IMR-90 (cell line): ENCODE measurements at regions not wholly inside any gene's neighbourhood (a gene's known extent, or its start where the extent isn't known, plus 50 kb on each side); places are given as distances from the start of the nearest gene placed in this dataset.

ENCODE experiments used
- ATAC-seq: fragments of 200-7000 bp; cut with Tn5 transposase; 2 replicates; pipeline ENCODE4 v1.9.1; 2020; ENCODE audit warnings: low read depth, mild to moderate bottlenecking, moderate library complexity
- BruUV-seq: library from RNA; stranded (reverse); fragments of 400-500 nt; replicated peaks from 2 replicates; lab custom pipeline; 2021; lab: Mats Ljungman, UMichigan
- CTCF ChIA-PET: fragments of 300-600 bp; formaldehyde crosslinking; extraction: SDS; loops from one replicate; lab custom pipeline; 2021; ENCODE audit warnings: antibody characterized with exemption; lab: Yijun Ruan, JAX
- POLR2A ChIA-PET: fragments of 300-600 bp; sonication (Branson Sonifier 250); formaldehyde crosslinking; loops from one replicate; lab custom pipeline; 2022; ENCODE audit warnings: antibody characterized with exemption; ENCODE audit not compliant: unreplicated experiment; lab: Charles Lee
- DNase-seq: peaks from one replicate; pipeline ENCODE4 v3.0.0; 2013
- H2AFZ ChIP-seq: replicated peaks from 2 replicates; pipeline ENCODE3; 2013; ENCODE audit warnings: low read length, mild to moderate bottlenecking; ENCODE audit not compliant: poor library complexity
- H2AK5ac ChIP-seq: 2 replicates; pipeline ENCODE4 v1.6.1; 2013; ENCODE audit warnings: low read depth, low read length, inconsistent platforms
- H2AK9ac ChIP-seq: replicated peaks from 2 replicates; pipeline ENCODE3; 2013; ENCODE audit warnings: mild to moderate bottlenecking, low read depth, low read length, moderate library complexity; ENCODE audit not compliant: poor library complexity
- H2BK120ac ChIP-seq: 2 replicates; pipeline ENCODE4 v1.6.1; 2013; ENCODE audit warnings: low read depth, low read length, inconsistent platforms
- H2BK15ac ChIP-seq: 3 replicates; pipeline ENCODE4 v1.6.1; 2013; ENCODE audit warnings: low read depth, low read length, inconsistent platforms
- H2BK20ac ChIP-seq: 2 replicates; pipeline ENCODE4 v1.6.1; 2013; ENCODE audit warnings: low read depth, mild to moderate bottlenecking, inconsistent platforms, low read length, moderate library complexity
- H2BK5ac ChIP-seq: 2 replicates; pipeline ENCODE4 v1.6.1; 2013; ENCODE audit warnings: mild to moderate bottlenecking, low read depth, low read length, inconsistent platforms; ENCODE audit not compliant: poor library complexity, severe bottlenecking
- H3K14ac ChIP-seq: replicated peaks from 2 replicates; pipeline ENCODE4 v1.6.1; 2013; ENCODE audit warnings: low read depth, low read length, inconsistent platforms
- H3K18ac ChIP-seq: 2 replicates; pipeline ENCODE4 v1.6.1; 2013; ENCODE audit warnings: low read depth, low read length, control low read depth
- H3K23ac ChIP-seq: 2 replicates; pipeline ENCODE4 v1.6.1; 2013; ENCODE audit warnings: low read depth, low read length, inconsistent platforms
- H3K27ac ChIP-seq: 2 replicates; pipeline ENCODE4 v1.5.1; 2013; ENCODE audit warnings: mild to moderate bottlenecking, control low read depth, low read length; ENCODE audit not compliant: insufficient read depth
- H3K27me3 ChIP-seq: 2 replicates; pipeline ENCODE4 v1.6.1; 2013; ENCODE audit warnings: low read length; ENCODE audit not compliant: control insufficient read depth, insufficient read depth
- H3K36me3 ChIP-seq: 2 replicates; pipeline ENCODE4 v1.6.1; 2013; ENCODE audit warnings: low read length, mixed read lengths; ENCODE audit not compliant: control insufficient read depth, insufficient read depth
- H3K4ac ChIP-seq: 2 replicates; pipeline ENCODE4 v1.6.1; 2013; ENCODE audit warnings: low read depth, low read length, inconsistent platforms
- H3K4me1 ChIP-seq: 2 replicates; pipeline ENCODE4 v1.6.1; 2013; ENCODE audit warnings: low read length, mixed read lengths; ENCODE audit not compliant: control insufficient read depth, insufficient read depth
- H3K4me2 ChIP-seq: 2 replicates; pipeline ENCODE4 v1.6.1; 2013; ENCODE audit warnings: low read depth, mild to moderate bottlenecking, control low read depth, low read length, moderate library complexity
- H3K4me3 ChIP-seq: 2 replicates; pipeline ENCODE4 v1.5.1; 2013; ENCODE audit warnings: low read depth, mild to moderate bottlenecking, control low read depth, low read length, moderate library complexity; ENCODE audit not compliant: insufficient read depth
- H3K56ac ChIP-seq: 2 replicates; pipeline ENCODE4 v1.6.1; 2013; ENCODE audit warnings: low read length, inconsistent platforms; ENCODE audit not compliant: insufficient read depth; ENCODE audit errors: extremely low read depth
- H3K79me1 ChIP-seq, 2 experiments: 2 replicates each; pipeline ENCODE4 v1.6.1; 2013; ENCODE audit warnings: low read length in 2 of 2, inconsistent platforms in 1 of 2, low read depth in 1 of 2
- H3K9ac ChIP-seq: 2 replicates; pipeline ENCODE4 v1.6.1; 2013; ENCODE audit warnings: low read depth, low read length, control low read depth
- H3K9me1 ChIP-seq: 2 replicates; pipeline ENCODE4 v1.6.1; 2013; ENCODE audit warnings: low read length, inconsistent platforms; ENCODE audit not compliant: insufficient read depth
- H3K9me3 ChIP-seq: 2 replicates; pipeline ENCODE4 v1.6.1; 2013; ENCODE audit warnings: low read length; ENCODE audit not compliant: control insufficient read depth, insufficient read depth
- H4K20me1 ChIP-seq: 2 replicates; pipeline ENCODE4 v1.6.1; 2013; ENCODE audit warnings: low read length, inconsistent platforms; ENCODE audit not compliant: insufficient read depth
- H4K5ac ChIP-seq: 2 replicates; pipeline ENCODE4 v1.6.1; 2013; ENCODE audit warnings: mild to moderate bottlenecking, low read depth, low read length, control low read depth
- H4K8ac ChIP-seq, 2 experiments: 2 replicates each; pipeline ENCODE4 v1.6.1; 2013; ENCODE audit warnings: low read depth in 2 of 2, low read length in 2 of 2, control low read depth in 1 of 2, inconsistent platforms in 1 of 2
- H4K91ac ChIP-seq: 2 replicates; pipeline ENCODE4 v1.6.1; 2013; ENCODE audit warnings: low read depth, low read length, inconsistent platforms; ENCODE audit not compliant: insufficient read depth
- CHD1 ChIP-seq: IDR thresholded peaks from 2 replicates; pipeline ENCODE4 v1.6.1; 2012; ENCODE audit warnings: low read depth, low read length, improper control_type of control experiment
- POLR2A ChIP-seq: IDR thresholded peaks from 2 replicates; pipeline ENCODE4 v1.6.1; 2012; ENCODE audit warnings: mild to moderate bottlenecking, low read depth, low read length
- WGBS, 2 experiments: methylation state at CpG; one replicate each; pipeline versions ENCODE4 v1.1.5 to v1.1.7; 2013; ENCODE audit warnings: missing lambda C conversion rate in 2 of 2; ENCODE audit not compliant: insufficient read length in 1 of 2; ENCODE audit errors: extremely low coverage in 2 of 2; 5-methylcytosine and 5-hydroxymethylcytosine counted together
- dilution Hi-C: fragments of 300-500 bp; cut with HindIII; formaldehyde crosslinking; loops from one replicate; pipeline ENCODE4 v1.14.3; 2018; ENCODE audit warnings: low sequenced_read_pairs; ENCODE audit not compliant: unreplicated experiment
- in situ Hi-C: fragments of 300-500 bp; cut with MboI; formaldehyde crosslinking; loops from 3 replicates; pipeline ENCODE4 v1.14.3; 2019; ENCODE audit warnings: low sequenced_read_pairs, inconsistent platforms, mixed read lengths
- intact Hi-C: fragments of 100-400 bp; cut with micrococcal nuclease; formaldehyde crosslinking; loops from 2 replicates; pipeline ENCODE4 v1.10.0; 2022

- ChIA-PET POLR2A (no interaction called here), CTCF (no interaction called here)
- Histone ChIP-seq H4K20me1 (peaks cover 3% of the 10 kb centered on the region; the same call in 1 of the 2 replicates), H2AFZ (no peak overlapping the region), H3K56ac (no peak overlapping the region), H4K8ac (no peak overlapping the region), H3K23ac (no peak overlapping the region), H3K9me1 (peaks cover 2% of the 10 kb centered on the region; the same call in 1 of the 2 replicates), H3K27me3 (peaks cover 16% of the 10 kb centered on the region), H3K27ac (no peak overlapping the region), H4K5ac (no peak overlapping the region), H3K9ac (no peak overlapping the region), H2AK9ac (no peak overlapping the region), H4K91ac (no peak overlapping the region), H2BK15ac (no peak overlapping the region), H2BK20ac (no peak overlapping the region), H2BK120ac (no peak overlapping the region), H3K79me1 (no peaks in the 10 kb centered on the region), H3K36me3 (no peaks in the 10 kb centered on the region), H3K9me3 (peaks cover 2% of the 10 kb centered on the region), H3K4me3 (no peak overlapping the region), H3K4ac (no peak overlapping the region), H2AK5ac (no peak overlapping the region), H3K18ac (no peak overlapping the region), H2BK5ac (no peak overlapping the region), H3K4me1 (peaks cover 7% of the 10 kb centered on the region), H3K14ac (no peak overlapping the region), H3K4me2 (no peak overlapping the region)
- DNase-seq: no peak
- TF ChIP-seq CHD1 (no peak), POLR2A (no peak)
- intact Hi-C loops: no loop called here
- BruUV-seq: no TSS peak
- ATAC-seq: no peak
- 80% methylated on average over 2 of the region's 5 CpGs; no CpG with 5 or more reads in 1 of the 2 experiments for WGBS, 2 experiments
- in situ Hi-C loops: no loop called here
- dilution Hi-C loops: no loop called here
These were observed 65.1 kb downstream of the SLC4A3 start for GRCh38 chr2:219692521-219692920.
